AML-193 (cell line): ENCODE measurements at regions not wholly inside any gene's neighbourhood (a gene's known extent, or its start where the extent isn't known, plus 50 kb on each side); places are given as distances from the start of the nearest gene placed in this dataset.
"Not testable (repeated sequence)": the region's sequence is repeated elsewhere in the genome, so short reads cannot be mapped to it uniquely, and the experiment has no call there.

Experiments used
- DNase-seq, 2 experiments: peaks; one replicate each; lab custom pipeline; 2025; lab: John Stamatoyannopoulos, UW

DNA sequence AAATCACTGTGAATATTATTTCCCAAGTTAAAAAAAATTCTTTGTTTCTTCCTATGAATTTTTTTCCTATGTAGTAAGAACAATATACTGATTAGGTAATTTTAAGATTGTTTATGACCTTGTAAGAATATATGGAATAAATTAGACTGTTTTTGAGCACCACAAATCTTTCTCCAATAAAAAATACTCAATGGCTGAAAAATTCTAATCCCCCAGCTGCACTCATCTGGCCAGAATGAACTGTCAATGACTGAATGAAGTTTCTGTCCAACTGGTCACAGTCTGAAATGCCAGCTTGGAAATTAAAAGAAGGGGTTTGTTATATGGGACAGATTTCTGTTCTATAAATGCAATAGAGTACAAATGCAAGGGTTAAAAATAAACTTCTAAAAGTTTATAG is 569.5 kb upstream of the SEMA6A start:
- no peak for DNase-seq

DNA sequence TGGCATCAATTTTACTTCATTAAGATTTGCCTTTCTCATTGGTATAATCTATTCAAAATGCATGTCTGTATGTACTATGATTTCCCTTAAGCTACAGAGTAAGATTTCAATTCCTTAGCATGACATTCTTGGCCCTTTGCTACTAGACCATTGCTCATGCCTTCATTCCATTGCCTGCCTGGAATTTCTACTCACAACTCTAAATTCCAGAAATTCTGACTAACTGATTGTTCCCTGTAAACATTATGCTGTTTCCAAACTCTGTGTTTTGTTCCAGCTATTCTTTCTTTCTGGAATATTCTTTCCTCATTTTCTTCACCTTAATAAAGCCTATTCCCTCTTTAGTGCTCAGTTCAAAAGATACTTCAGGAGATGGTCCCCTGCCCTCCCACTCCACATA is 568.8 kb upstream of the SEMA6A start:
- DNase-seq, result no peak

DNA sequence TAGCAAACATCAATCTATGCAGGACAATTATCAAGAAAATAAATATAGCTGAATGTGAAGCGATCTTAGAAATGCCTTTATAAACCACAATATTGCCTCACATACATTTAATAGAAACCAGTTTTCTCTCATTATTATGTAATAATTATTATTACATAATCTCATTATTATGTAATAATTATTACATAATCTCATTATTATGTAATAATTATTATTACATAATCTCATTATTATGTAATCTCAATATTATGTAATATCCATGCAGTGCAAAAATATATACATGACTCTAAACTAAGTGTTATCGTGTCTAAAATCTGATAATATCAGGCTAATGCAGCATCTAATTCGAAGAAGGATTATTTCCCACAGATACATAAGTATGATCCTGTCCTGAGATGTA is 563.9 kb upstream of the SEMA6A start:
- no peak for DNase-seq

DNA sequence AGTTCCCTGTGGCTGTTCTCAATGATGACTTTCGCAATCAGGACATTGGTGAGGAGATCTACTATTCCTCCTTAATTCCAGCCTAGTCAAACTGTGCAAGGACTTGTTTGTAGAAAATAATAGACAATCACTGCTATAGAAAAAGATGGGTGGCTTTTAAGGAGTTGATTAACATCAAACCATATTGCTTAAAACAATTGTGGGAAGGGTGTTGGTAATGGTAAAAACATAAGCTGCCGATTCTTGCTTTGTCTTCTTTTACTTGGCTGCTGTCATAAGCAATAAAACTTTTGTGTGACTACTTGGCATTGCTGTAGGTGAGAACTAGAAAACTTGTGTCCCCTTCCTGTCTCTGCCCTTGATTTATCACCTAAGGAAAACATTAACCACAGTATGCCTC is 561.2 kb upstream of the SEMA6A start:
- no peak for DNase-seq

DNA sequence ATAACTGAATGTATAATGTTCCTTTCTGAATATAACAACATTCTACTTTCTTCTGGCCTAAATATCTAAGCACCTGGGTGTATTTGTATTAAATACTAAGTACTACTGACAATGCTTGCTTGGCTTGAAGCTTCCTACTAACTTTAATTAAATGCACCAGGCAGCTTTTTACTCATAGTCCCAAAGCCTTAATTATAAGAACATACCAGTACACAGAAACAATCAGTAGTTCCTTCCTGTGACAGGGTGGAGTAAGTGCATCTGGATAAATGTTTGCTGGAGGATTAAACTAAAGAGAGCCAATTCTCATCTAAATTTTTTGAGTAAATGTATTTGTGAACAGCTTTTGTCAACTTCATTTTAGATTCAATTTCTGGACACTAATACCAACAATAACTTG is 558.6 kb upstream of the SEMA6A start:
- DNase-seq, result no peak

DNA sequence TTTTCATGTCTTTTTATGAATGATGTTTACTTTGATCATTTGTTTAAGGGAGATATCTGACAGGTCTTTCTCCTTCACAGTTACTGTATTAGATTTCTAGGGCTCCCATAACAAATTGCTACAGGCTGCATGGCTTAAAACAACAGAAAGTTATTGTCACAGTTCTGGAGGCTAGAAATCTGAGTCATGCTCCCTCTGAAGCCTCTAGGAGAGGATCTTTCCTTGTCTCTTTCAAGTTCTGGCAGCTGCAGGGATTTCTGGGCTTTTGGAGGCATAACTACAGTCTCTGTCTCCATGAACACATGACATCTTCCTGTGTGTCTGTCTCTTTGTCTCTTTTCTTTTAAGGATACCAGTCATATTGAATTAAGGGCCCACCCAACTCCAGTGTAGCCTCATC is 557.3 kb upstream of the SEMA6A start:
- no peak for DNase-seq

DNA sequence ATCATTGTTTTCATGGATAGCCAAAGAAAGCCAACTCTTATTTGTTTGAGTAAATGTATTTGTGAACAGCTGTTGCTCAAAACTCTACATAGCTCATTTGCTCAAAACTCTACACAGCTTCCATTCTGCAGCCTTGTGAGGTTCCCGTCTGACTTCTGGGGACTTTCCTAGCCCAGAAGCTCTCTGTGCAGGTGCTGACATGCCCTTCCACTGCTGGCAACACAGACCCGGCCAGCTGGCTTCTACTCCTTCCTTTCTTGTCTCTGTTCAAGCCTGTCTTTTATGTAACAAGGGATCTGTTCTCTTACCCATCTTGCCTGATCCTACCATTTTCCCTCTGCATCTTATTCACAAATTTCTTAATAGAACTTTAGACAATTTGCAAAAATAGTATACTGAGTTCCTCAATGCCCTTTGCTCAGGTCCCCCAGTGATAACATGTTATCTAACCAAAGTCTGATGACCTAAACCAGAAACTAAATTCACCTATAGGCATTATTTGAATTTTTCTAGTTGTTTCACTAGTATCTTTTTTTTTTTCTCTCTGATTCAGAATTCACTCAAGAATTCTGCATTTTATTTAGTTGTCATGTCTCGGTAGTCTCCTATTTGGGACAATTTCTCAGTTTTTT is 556.5 kb upstream of the SEMA6A start:
- DNase-seq, result no peak

DNA sequence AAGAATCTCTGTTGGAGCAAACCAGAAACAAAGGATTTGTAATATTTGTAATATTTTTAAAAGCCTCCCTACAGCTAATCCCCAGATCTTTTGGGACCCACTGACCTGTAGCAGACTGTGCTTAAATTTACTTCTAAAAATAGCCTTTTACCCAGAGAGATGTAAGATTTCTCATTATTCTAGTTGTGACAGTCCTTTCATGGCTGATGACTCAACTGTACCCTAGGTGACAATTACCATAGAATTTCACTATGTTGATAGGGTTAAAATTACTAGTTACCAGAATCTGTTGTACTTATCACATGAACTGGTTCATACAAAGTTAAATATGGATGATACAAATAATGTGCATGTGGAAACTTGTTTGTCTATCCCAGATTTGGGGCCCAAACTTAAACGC is 543.9 kb upstream of the SEMA6A start:
- no peak for DNase-seq

DNA sequence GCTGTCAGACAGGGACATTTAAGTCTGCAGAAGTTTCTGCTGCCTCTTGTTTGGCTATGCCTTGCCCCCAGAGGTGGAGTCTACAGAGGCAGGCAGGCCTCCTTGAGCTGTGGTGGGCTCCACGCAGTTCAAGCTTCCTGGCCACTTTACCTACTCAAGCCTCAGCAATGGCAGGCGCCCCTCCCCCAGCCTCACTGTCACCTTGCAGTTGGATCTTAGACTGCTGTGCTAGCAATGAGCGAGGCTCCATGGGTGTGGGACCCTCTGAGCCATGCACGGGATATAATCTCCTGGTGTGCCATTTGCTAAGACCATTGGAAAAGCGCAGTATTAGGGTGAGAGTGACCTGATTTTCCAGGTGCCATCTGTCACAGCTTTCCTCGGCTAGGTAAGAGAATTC is 542.7 kb upstream of the SEMA6A start:
- not testable (repeated sequence) for DNase-seq

DNA sequence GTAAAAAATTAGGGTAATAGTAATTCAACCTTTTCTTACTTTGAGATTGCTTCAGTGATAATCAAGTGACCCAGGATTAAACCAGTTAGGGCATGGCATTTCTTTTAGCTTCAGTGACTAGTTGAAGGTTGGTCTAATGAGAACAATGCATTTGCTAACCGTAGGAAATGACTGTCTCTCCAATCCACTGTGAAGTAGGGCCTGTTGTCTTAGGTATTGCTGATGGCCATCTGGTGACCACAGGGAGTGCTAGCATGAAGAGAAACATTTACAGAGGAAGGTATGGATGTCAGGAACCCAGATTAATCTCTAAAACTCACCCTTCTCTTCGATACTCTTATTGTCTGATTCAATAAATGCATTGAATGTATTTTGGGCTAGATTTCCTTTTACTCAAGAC is 535.9 kb upstream of the SEMA6A start:
- DNase-seq, result no peak

DNA sequence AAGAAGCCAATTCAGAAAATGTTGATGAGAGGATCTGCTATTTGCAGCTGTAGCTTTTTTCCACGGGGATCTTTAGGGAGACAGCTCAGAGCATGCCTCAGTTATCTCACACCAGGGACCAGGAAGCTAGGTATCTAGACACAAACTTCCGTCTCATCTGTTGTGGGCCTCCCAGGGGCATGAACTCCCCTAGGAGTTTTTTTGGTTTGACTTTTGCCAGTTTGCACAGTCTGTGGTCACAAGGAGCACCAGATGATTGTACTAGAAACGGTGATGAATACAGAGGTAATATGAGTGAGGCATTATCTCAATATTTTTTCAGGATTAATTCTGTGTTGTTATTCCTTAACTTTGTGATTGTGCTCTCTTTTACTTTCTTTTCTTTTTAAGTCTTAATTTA is 533.2 kb upstream of the SEMA6A start:
- no peak for DNase-seq

DNA sequence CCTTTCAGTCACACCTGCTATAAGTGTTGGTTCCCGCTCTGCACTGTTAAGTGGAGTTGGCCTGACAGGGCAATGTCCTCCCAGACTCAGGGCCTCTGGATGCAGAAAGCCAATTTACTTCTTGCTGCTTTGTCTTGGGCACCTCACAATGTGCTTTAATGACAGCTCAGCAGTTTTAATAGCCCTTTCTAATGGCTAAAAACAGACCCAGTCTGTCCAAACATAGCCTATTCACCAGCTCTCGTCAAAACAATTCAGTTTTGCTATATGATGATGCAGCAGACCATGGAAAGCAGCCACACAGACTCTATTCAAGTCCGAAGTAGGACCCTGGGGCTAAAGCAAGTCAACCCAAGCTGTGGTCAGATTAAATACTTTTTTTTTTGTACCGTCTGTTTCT is 529.1 kb upstream of the SEMA6A start:
- DNase-seq, result no peak

DNA sequence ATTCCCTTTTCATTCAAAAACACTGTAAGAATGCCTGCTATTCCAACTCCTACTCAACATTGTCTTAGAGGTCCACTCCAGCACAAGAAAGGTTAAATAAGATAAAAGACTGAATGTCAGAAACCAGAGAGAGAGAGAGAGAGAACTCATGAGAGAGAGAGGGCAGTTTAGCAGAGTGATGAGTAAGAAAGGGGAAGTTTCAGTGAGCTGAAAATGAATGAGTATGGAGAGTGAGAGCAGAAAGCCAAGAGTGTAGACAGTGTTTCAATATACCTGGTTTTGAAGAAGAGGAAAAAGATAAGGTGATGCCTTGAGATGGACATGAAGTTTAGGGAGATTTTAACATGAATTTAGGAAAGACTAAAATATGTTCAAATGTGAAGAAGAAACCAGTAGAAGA is 528.0 kb upstream of the SEMA6A start:
- DNase-seq, result no peak

DNA sequence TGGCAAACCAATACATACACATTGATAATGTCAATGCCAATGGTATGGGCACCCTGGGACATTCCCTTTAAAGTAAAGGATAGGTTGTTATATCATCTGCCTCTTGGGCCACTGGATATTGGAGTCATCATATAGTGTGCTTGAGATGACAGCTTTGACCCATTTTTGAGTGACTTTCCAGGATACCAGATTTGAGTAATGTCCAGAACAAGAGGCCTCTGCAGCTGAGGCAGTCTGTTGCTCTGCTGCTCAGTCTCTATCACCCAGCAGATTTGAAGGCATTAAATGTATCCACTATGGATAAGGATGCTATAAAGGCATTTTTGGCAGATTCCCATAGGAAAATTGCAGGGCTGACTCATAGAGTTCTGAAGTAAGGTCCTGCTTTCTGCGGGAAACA is 525.6 kb upstream of the SEMA6A start:
- no peak for DNase-seq

DNA sequence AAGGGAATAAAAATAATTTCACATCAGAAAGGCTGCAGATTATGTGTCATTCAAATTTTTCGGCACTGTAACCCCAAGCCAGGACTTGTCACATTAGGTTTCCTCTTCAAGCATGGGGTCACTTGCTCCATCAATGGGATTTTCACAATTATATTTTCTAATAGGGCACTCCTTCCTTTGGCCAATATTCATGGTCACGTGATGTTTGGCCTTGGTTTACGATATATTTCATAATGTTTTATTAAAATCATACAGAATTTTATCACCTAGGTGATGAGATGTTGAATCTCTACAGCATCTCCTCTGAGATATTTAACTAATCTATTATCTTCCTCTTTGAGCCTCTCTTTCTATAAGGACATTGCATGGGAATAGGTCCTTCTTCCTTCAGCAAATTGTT is 523.5 kb upstream of the SEMA6A start:
- DNase-seq, result no peak

DNA sequence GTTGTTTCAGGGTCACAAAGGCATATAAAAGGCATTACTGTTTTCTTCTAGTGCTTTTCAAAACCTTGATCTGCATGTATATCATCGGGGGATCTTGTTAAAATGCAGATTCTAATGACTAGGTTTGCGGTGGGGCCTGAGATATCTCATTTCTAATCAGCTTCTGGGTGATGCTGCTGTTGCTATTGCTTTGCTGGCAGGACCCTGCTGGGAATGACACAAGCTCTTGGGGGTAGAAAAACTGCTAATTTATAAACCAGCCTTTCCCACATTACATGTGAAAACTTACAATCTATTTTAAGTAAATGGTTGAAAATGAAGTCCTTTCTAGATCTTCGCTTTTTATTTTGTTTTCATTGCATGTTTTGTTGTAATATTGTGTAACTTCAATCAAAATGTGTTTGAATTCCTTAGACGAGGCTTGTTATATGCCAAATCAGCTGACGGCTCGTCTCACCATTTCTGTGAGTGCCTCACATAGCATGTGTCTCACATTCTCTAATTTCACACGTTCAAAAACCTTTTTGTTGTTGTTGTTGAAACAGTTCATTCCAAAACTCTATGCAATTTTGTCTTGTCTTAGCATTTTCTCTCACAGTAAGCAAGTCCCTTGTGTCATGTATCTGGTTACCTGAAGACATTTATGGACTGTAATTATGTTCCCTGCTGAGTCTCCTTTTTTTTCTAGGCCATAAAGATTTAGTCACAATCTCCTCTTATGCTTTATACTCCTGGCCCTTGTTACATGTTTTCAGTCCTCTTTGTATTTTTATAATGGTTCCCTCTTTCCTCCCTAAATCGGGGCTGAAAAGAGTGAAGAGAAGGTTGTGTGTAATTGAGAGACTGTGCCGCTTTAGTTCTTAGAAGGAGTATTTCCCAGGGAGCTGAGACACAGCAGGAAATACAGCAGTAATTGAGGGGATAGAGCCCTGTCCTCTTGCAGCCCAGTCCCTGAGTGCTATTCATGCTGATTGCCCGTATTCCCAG is 521.0 kb upstream of the SEMA6A start:
- DNase-seq, result no peak

DNA sequence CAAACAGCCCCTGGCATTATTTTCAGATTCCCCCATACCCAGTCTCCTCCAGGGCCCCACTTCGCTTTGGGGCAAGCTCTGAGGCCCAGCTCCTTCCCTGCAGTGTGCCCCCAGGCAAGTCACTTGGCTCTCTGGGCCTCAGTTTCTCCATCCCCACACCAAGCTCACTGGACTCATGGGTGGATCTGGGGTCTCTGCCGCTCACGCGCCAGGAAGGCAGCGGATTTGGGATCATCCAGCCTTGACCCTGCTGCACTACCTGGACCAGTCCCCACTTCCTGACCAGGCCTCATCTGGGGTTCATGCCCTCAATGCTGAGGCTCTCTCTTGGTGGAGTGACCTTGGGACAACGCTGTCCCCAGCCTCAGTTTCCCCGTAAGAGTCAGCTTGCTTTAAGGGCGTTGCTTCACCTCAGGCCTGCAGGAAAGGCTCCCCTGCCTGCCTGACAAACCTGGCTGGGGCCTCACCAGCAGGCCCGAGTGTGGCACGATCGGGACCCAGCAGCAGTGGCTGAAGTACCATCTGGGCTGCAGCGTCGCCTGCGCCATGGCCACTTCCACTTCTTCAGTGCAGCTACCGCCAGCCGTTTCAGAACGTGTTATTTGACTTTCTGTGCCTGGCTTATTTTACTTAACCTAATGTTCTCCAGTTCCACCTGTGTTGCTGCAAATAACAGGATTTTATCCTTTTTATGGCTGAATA is 519.6 kb upstream of the SEMA6A start:
- no peak for DNase-seq

DNA sequence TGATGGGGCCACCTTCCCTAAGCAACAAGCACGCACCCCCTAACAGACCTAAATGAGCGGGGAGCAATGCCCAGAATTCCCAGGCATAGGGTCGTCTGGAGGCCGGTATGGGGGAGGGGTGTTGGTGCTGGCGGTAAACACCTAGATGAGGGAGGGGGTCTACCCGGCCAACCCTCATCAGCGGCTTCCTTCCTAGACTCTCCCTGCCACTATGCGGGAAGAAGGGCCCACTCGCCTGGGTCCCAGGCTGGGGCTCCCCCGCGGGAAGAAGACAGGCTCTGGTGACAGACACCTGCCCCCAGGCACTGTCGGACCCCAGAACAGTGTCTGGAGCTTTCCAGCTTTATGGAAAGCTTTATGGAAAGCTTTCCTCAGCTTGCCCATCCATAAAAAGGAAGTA is 519.0 kb upstream of the SEMA6A start:
- no peak for DNase-seq

DNA sequence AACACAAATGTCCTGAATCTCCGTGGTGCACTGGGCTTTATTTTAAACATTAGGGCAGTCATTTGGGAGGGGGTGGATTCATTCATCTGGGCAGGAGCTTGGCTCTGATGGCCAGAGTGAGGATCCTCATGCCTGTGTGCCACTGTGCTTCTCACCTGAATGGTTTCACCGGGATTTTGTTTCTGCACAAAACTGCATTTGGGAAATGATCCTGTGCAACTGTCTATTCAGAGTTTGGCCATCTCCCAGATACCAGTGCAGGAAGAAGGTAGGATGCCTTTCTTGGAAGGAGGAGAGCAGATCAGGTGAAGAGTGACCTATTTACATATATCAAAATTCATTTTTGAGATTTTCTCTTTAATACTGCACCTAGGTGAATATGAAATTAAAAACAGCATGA is 514.4 kb upstream of the SEMA6A start:
- DNase-seq, result no peak

DNA sequence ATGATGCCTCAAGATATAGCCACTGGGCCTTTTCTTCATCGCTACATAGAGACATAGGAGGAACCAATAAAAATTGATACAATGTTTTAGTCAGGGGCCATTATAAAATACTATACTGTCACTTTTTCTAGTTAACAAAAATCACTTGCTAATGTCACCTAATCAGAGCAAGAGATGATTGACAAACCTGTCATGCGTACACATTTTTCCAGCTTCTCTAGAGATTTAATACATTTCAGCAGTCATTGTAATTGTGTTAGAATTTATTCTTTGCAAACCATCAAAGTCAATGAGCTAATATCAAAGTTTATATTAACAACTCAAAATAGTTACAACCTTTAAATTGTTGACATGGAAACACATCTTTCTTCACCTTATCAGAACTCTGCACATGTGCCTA is 513.6 kb upstream of the SEMA6A start:
- no peak for DNase-seq

DNA sequence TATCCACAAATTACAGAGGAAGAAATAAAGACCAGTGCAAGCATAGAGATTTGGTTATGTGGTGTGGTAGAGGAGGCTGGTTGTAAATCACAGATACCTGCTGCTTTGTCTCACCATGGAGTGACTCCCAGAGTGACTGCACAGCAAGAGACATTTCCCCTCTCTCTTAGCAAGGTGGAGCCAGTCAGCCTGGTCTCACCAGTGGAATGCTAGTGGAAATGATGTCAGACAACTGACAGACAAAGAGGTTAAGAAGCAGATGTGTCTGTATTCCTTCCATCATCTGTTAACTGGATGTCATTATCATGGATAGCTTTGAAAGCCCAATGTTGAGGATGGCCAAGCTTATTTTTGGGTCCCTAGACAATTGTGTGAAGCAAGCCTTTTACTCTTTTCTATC is 509.4 kb upstream of the SEMA6A start:
- no peak for DNase-seq

DNA sequence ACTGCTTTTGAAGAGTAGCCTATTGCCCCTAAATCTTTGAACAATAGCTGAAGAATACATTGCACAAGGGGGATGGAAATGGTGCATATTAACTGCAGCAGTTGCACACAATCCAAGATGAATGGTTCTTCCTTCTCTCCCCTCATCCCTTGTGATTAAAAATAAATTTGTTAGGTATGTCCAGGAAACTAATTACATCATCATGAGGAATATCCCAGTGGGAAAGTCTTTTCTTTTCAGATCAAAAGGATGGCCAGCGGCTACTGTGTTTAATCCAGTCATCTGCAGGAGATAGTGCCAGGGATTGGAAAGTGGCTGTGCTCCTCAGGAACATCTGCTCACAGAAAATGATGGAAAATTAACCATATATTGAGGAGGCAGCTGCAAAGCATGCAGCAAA is 508.4 kb upstream of the SEMA6A start:
- no peak for DNase-seq

DNA sequence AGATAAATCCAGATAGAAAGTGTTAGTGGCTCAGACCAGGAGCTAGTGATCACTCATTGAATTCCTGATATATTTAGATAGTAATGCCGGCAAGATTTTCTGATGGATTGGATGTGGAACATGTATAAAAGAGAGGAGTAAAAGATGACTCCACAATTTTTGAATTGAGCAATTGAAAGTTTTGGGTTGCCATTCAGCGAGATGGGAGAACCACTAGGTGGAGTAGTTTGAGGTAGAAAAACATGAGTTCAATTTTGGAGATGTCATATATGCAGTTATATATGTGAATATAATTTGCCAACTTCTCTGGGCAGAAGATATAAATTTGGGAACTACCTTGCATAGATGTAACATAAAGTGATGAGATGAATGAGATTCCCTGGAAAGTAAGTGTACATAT is 502.5 kb upstream of the SEMA6A start:
- peak; percentile 0 to 4 for DNase-seq
